ENCODE measurements at regions not wholly inside any gene's neighbourhood (a gene's known extent, or its start where the extent isn't known, plus 50 kb on each side); places are given as distances from the start of the nearest gene placed in this dataset.

GRCh38 chr5:5985332-5985731 lies 393.0 kb downstream of the MED10 start:
- TF ChIP-seq CTCF (IDR thresholded peaks at IDR 0.05; ENCODE audit: low read depth, low read length) (no peak), POLR2A (IDR thresholded peaks at IDR 0.05; ENCODE audit: extremely low read depth, insufficient read length) (no peak), MYC (IDR thresholded peaks at IDR 0.05; ENCODE audit: low read depth, low read length) (no peak)

Measured in NB4 (cell line).